Fibroblast of lung (primary cell): ENCODE measurements at regions not wholly inside any gene's neighbourhood (a gene's known extent, or its start where the extent isn't known, plus 50 kb on each side); places are given as distances from the start of the nearest gene placed in this dataset.
A peak's percentile ranks its signal among the peaks of the same experiment; 100 is the strongest.

Experiments used
- DNase-seq, 2 donors: peaks; one replicate each; pipeline versions ENCODE4 v3.0.0 to v3.0.0-alpha.2; 2010; ENCODE audit warnings: low read depth in 2 of 2
- H2AFZ ChIP-seq: 2 replicates; pipeline ENCODE4 v1.5.1; 2012; ENCODE audit warnings: low read length, control low read depth, inconsistent platforms
- H3K27ac ChIP-seq: 2 replicates; pipeline ENCODE4 v1.5.1; 2011; ENCODE audit warnings: low read length, control low read depth; ENCODE audit not compliant: insufficient read depth
- H3K27me3 ChIP-seq: 2 replicates; pipeline ENCODE4 v1.5.1; 2011; ENCODE audit warnings: mild to moderate bottlenecking, low read length; ENCODE audit not compliant: control insufficient read depth, insufficient read depth
- H3K36me3 ChIP-seq: 2 replicates; pipeline ENCODE4 v1.5.1; 2011; ENCODE audit warnings: low read length; ENCODE audit not compliant: control insufficient read depth, insufficient read depth
- H3K4me1 ChIP-seq: 2 replicates; pipeline ENCODE4 v1.5.1; 2011; ENCODE audit warnings: low read length; ENCODE audit not compliant: control insufficient read depth, insufficient read depth; ENCODE audit errors: extremely low read depth
- H3K4me2 ChIP-seq: 2 replicates; pipeline ENCODE4 v1.5.1; 2011; ENCODE audit warnings: low read length, control low read depth; ENCODE audit not compliant: insufficient read depth; ENCODE audit errors: extremely low read depth
- H3K4me3 ChIP-seq, 4 experiments: fragments of 200-600 bp in 1 of 4; sonication (generic) in 1 of 4; replicated peaks in 1 of 4; 2 replicates each; pipeline ENCODE4 v1.5.1; 2011 to 2016; ENCODE audit warnings: low read length in 4 of 4, low read depth in 3 of 4, mild to moderate bottlenecking in 3 of 4, control low read depth in 2 of 4, inconsistent platforms in 1 of 4, mixed read lengths in 1 of 4; ENCODE audit not compliant: insufficient read depth in 1 of 4; ENCODE audit errors: control extremely low read depth in 1 of 4
- H3K79me2 ChIP-seq: 2 replicates; pipeline ENCODE4 v1.5.1; 2012; ENCODE audit warnings: mild to moderate bottlenecking, low read length, inconsistent platforms; ENCODE audit not compliant: control insufficient read depth, insufficient read depth
- H3K9ac ChIP-seq: 2 replicates; pipeline ENCODE4 v1.5.1; 2011; ENCODE audit warnings: mild to moderate bottlenecking, low read length, control low read depth; ENCODE audit not compliant: insufficient read depth
- H3K9me3 ChIP-seq: 2 replicates; pipeline ENCODE4 v1.5.1; 2012; ENCODE audit warnings: low read depth, low read length; ENCODE audit not compliant: control insufficient read depth, insufficient read depth
- H4K20me1 ChIP-seq: 2 replicates; pipeline ENCODE4 v1.5.1; 2011; ENCODE audit warnings: low read length; ENCODE audit not compliant: control insufficient read depth, insufficient read depth; ENCODE audit errors: extremely low read depth
- CTCF ChIP-seq, 2 donors: IDR thresholded peaks in 1 of 2; conservative IDR thresholded peaks in 1 of 2; 1 replicate in 1 of 2; 2 replicates in 1 of 2; pipeline ENCODE4 v1.5.1; 2011 to 2012; ENCODE audit warnings: low read length in 2 of 2, control low read depth in 1 of 2, inconsistent platforms in 1 of 2, low read depth in 1 of 2, mild to moderate bottlenecking in 1 of 2
- EZH2 ChIP-seq: IDR thresholded peaks from 2 replicates; pipeline ENCODE4 v1.5.1; 2012; ENCODE audit warnings: low read length, control low read depth, mild to moderate bottlenecking; ENCODE audit errors: missing control alignments

DNA sequence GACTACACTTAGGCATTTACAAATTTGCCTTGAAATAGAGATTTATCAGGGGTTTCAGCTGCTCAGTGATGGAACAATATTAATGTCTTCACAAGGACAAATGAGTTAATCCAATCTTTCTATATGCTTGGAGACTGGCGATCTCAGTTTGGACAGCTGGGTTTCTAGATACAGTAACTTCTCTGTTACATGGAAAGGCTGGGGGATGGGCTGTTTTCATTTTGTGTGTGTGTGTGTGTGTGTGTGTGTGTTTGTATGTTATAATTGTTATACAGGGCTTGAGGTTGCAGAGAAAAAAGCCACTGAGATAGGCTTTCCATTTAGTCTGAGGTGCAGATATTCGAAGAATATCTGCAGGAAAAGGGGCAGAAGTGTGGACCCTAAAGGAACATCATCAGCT, 359.3 kb upstream of the SALL1 start:
- no peak for DNase-seq
- H4K20me1 ChIP-seq, result no peaks in the 10 kb centered on the region
- H3K27ac ChIP-seq, result no peak overlapping the region
- no peak overlapping the region for H2AFZ ChIP-seq
- no peak overlapping the region for H3K4me3 ChIP-seq
- H3K27me3 ChIP-seq, result no peaks in the 10 kb centered on the region
- H3K36me3 ChIP-seq, result no peaks in the 10 kb centered on the region
- no peak for TF ChIP-seq CTCF (conservative IDR thresholded peaks at IDR 0.05 in 1 of 2, IDR thresholded peaks at IDR 0.05 in 1 of 2; ENCODE audit: low read depth in 1 of 2, low read length in 2 of 2)
- no peak for TF ChIP-seq EZH2
- H3K4me2 ChIP-seq, result no peak overlapping the region
- no peaks in the 10 kb centered on the region for H3K4me1 ChIP-seq
- no peaks in the 10 kb centered on the region for H3K9me3 ChIP-seq
- no peak overlapping the region for H3K9ac ChIP-seq
- H3K79me2 ChIP-seq, result no peaks in the 10 kb centered on the region

- Histone ChIP-seq H3K36me3 (no peaks in the 10 kb centered on the region), H3K27me3 (no peaks in the 10 kb centered on the region), H2AFZ (no peak overlapping the region), H3K79me2 (no peaks in the 10 kb centered on the region), H3K4me3 (no peak overlapping the region), H4K20me1 (no peaks in the 10 kb centered on the region), H3K27ac (no peak overlapping the region), H3K4me2 (no peak overlapping the region), H3K9me3 (no peaks in the 10 kb centered on the region), H3K4me1 (no peaks in the 10 kb centered on the region), H3K9ac (no peak overlapping the region)
- TF ChIP-seq CTCF (conservative IDR thresholded peaks at IDR 0.05 in 1 of 2, IDR thresholded peaks at IDR 0.05 in 1 of 2; ENCODE audit: low read depth in 1 of 2, low read length in 2 of 2) (no peak), EZH2 (no peak)
- no peak for DNase-seq
These were observed 358.3 kb upstream of the SALL1 start for GRCh38 chr16:51509336-51509735.

DNA sequence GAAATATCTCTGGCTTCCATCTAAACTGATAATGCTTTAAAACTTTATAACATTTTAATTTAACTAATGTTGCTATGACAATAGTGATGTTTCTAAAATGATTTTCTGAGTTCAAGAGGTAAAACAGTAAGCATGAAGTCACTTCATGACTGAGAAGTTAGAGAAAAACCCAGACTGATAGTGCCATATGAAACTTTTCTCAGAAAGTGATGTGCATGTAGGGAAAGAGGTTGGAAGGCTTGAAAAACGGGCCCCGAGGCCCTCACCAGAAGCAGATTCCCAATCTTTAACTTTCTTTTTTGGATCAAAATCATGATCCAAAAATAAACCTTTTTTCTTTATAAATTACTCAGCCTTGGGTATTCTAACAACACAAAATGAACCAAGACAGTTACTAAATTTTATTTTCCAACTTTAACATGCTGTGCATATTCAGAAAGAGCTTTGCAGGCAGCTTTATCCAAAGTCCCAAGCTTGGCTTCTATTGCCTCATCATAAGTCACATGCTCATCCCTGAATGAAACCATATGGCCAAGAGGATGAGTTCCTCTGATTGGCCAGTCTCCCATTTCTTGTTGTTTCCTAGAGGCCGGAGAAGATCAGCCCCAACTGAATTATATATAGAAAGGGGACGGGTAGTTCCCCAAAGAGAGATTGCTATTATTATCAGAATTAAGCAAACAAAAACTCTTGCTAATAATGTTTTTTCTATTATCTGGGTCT, 357.6 kb upstream of the SALL1 start:
- Histone ChIP-seq H3K36me3 (no peaks in the 10 kb centered on the region), H3K9ac (no peak overlapping the region), H3K79me2 (no peaks in the 10 kb centered on the region), H3K27me3 (no peaks in the 10 kb centered on the region), H3K4me1 (no peaks in the 10 kb centered on the region), H3K4me3 (no peak overlapping the region), H2AFZ (no peak overlapping the region), H3K27ac (no peak overlapping the region), H3K4me2 (no peak overlapping the region), H4K20me1 (no peaks in the 10 kb centered on the region), H3K9me3 (no peaks in the 10 kb centered on the region)
- TF ChIP-seq CTCF (conservative IDR thresholded peaks at IDR 0.05 in 1 of 2, IDR thresholded peaks at IDR 0.05 in 1 of 2; ENCODE audit: low read depth in 1 of 2, low read length in 2 of 2), result no peak
- DNase-seq, result peak in 1 of 2 donors; percentile 86
